SK-N-SH treated with all-trans-retinoic acid at 6 μM for 48 hours (cell line): ENCODE measurements at regions not wholly inside any gene's neighbourhood (a gene's known extent, or its start where the extent isn't known, plus 50 kb on each side); places are given as distances from the start of the nearest gene placed in this dataset.

Source experiments
- ATAC-seq: fragments of 200-7000 bp; cut with Tn5 transposase; 3 replicates; pipeline ENCODE4 v1.9.1; 2020; ENCODE audit warnings: mild to moderate bottlenecking, moderate library complexity
- ARNTL ChIP-seq: fragments of 450-650 bp; formaldehyde crosslinking; IDR thresholded peaks from 2 replicates; pipeline ENCODE4 v1.5.0; 2020; ENCODE audit warnings: low read depth, mild to moderate bottlenecking, moderate library complexity, borderline replicate concordance
- BACH2 ChIP-seq: fragments of 250-450 bp; sonication (Bioruptor Pico); IDR thresholded peaks from 2 replicates; pipeline ENCODE4 v1.9.0; 2021; ENCODE audit warnings: mild to moderate bottlenecking, borderline replicate concordance
- CREB5 ChIP-seq: fragments of 250-450 bp; sonication (Bioruptor Pico); IDR thresholded peaks from 2 replicates; pipeline ENCODE4 v1.5.1; 2020; ENCODE audit warnings: low read depth, mild to moderate bottlenecking, moderate library complexity
- CSDC2 ChIP-seq: fragments of 250-450 bp; sonication (Bioruptor Pico); IDR thresholded peaks from 2 replicates; pipeline ENCODE4 v1.5.0; 2020; ENCODE audit warnings: mild to moderate bottlenecking, moderate library complexity
- GLIS3 ChIP-seq: fragments of 250-450 bp; sonication (Bioruptor Pico); IDR thresholded peaks from 2 replicates; pipeline ENCODE4 v1.5.0; 2020; ENCODE audit warnings: mild to moderate bottlenecking, moderate library complexity
- ISL1 ChIP-seq: fragments of 250-450 bp; sonication (Bioruptor Pico); IDR thresholded peaks from 2 replicates; pipeline ENCODE4 v2.1.2; 2022; ENCODE audit warnings: mild to moderate bottlenecking, moderate library complexity
- PATZ1 ChIP-seq: fragments of 250-450 bp; sonication (Bioruptor Pico); IDR thresholded peaks from 2 replicates; pipeline ENCODE4 v1.8.0; 2020; ENCODE audit warnings: mild to moderate bottlenecking, moderate library complexity, borderline replicate concordance
- POU6F1 ChIP-seq: fragments of 250-450 bp; sonication (Bioruptor Pico); IDR thresholded peaks from 2 replicates; pipeline ENCODE4 v1.8.0; 2021; ENCODE audit warnings: low read depth, mild to moderate bottlenecking, moderate library complexity, borderline replicate concordance
- PPARA ChIP-seq: fragments of 250-450 bp; sonication (Bioruptor Pico); IDR thresholded peaks from 2 replicates; pipeline ENCODE4 v1.5.0; 2020; ENCODE audit warnings: mild to moderate bottlenecking, borderline replicate concordance
- SNAI2 ChIP-seq: fragments of 250-450 bp; sonication (Bioruptor Pico); IDR thresholded peaks from 2 replicates; pipeline ENCODE4 v1.5.0; 2020; ENCODE audit warnings: mild to moderate bottlenecking, moderate library complexity
- TCF4 ChIP-seq: fragments of 250-450 bp; sonication (Bioruptor Pico); IDR thresholded peaks from 2 replicates; pipeline ENCODE4 v1.8.0; 2021; ENCODE audit warnings: mild to moderate bottlenecking, moderate library complexity, borderline replicate concordance
- TOX ChIP-seq: fragments of 250-450 bp; sonication (Bioruptor Pico); IDR thresholded peaks from 2 replicates; pipeline ENCODE4 v1.8.0; 2021; ENCODE audit warnings: mild to moderate bottlenecking, moderate library complexity, borderline replicate concordance
- TSHZ2 ChIP-seq: fragments of 250-450 bp; sonication (Bioruptor Pico); IDR thresholded peaks from 2 replicates; pipeline ENCODE4 v1.5.0; 2020; ENCODE audit warnings: mild to moderate bottlenecking, moderate library complexity
- ZC3H10 ChIP-seq: fragments of 250-450 bp; sonication (Bioruptor Pico); IDR thresholded peaks from 2 replicates; pipeline ENCODE4 v1.5.1; 2021; ENCODE audit warnings: mild to moderate bottlenecking, moderate library complexity
- ZFP3 ChIP-seq: fragments of 250-450 bp; sonication (Bioruptor Pico); IDR thresholded peaks from 2 replicates; pipeline ENCODE4 v1.5.0; 2020; ENCODE audit warnings: mild to moderate bottlenecking, moderate library complexity
- ZFP30 ChIP-seq: fragments of 450-650 bp; formaldehyde crosslinking; IDR thresholded peaks from 2 replicates; pipeline ENCODE4 v1.5.0; 2022; ENCODE audit warnings: mild to moderate bottlenecking, moderate library complexity
- ZNF565 ChIP-seq: fragments of 450-650 bp; formaldehyde crosslinking; conservative IDR thresholded peaks from 2 replicates; pipeline ENCODE4 v1.5.0; 2020; ENCODE audit warnings: low read depth, mild to moderate bottlenecking, moderate library complexity
- ZNF70 ChIP-seq: fragments of 450-650 bp; formaldehyde crosslinking; IDR thresholded peaks from 2 replicates; pipeline ENCODE4 v1.5.0; 2020; ENCODE audit warnings: mild to moderate bottlenecking, moderate library complexity
- ZNF8 ChIP-seq: fragments of 450-650 bp; formaldehyde crosslinking; IDR thresholded peaks from 2 replicates; pipeline ENCODE4 v1.5.0; 2020; ENCODE audit warnings: mild to moderate bottlenecking, moderate library complexity

GRCh38 chr5:35337340-35338156 lies 107.3 kb upstream of the PRLR start:
- no peak for ATAC-seq

GRCh38 chr5:35336230-35336629 lies 105.9 kb upstream of the PRLR start:
- TF ChIP-seq ZFP3 (CRISPR knock-in tag) (no peak), ZNF8 (CRISPR knock-in tag) (no peak), TSHZ2 (no peak), ZFP30 (CRISPR knock-in tag) (no peak), GLIS3 (no peak), ZNF70 (CRISPR knock-in tag) (no peak), CREB5 (no peak), CSDC2 (CRISPR knock-in tag) (no peak), BACH2 (no peak), POU6F1 (CRISPR knock-in tag) (no peak)
- TF ChIP-seq, all 23 proteins: peak for 0
- ATAC-seq = no peak

More at GRCh38 chr5:35337340-35338156, 107.3 kb upstream of the PRLR start:
- TF ChIP-seq ARNTL (CRISPR knock-in tag) (no peak), ZNF8 (CRISPR knock-in tag) (no peak), ZFP30 (CRISPR knock-in tag) (no peak), TCF4 (CRISPR knock-in tag) (no peak), ZNF565 (CRISPR knock-in tag) (no peak), SNAI2 (CRISPR knock-in tag) (no peak), BACH2 (no peak), PATZ1 (CRISPR knock-in tag) (no peak), ZC3H10 (CRISPR knock-in tag) (no peak), TOX (CRISPR knock-in tag) (no peak), ISL1 (CRISPR knock-in tag) (no peak), POU6F1 (CRISPR knock-in tag) (no peak), CREB5 (no peak), ZNF70 (CRISPR knock-in tag) (no peak), PPARA (CRISPR knock-in tag) (no peak)
